ENCODE measurements at regions not wholly inside any gene's neighbourhood (a gene's known extent, or its start where the extent isn't known, plus 50 kb on each side); places are given as distances from the start of the nearest gene placed in this dataset.

DNA sequence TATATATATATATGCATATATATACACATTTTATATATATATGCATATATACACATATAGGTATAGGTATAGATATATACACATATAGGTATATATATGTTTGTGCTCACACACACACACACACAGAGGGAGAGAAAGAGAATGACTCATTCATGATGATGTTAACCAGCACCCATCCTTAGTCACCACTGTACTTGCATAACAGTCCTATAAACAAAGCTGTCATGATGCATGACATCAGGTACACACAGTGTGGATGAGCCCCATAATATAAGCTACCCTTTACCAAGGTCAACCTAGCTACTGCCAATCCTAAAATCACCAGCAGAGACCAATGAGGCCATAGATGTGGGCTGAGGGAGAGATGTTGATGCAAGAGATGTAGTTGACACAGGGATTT, 1408.0 kb downstream of the RAPGEF2 start:
- TF ChIP-seq, protein P1, sequence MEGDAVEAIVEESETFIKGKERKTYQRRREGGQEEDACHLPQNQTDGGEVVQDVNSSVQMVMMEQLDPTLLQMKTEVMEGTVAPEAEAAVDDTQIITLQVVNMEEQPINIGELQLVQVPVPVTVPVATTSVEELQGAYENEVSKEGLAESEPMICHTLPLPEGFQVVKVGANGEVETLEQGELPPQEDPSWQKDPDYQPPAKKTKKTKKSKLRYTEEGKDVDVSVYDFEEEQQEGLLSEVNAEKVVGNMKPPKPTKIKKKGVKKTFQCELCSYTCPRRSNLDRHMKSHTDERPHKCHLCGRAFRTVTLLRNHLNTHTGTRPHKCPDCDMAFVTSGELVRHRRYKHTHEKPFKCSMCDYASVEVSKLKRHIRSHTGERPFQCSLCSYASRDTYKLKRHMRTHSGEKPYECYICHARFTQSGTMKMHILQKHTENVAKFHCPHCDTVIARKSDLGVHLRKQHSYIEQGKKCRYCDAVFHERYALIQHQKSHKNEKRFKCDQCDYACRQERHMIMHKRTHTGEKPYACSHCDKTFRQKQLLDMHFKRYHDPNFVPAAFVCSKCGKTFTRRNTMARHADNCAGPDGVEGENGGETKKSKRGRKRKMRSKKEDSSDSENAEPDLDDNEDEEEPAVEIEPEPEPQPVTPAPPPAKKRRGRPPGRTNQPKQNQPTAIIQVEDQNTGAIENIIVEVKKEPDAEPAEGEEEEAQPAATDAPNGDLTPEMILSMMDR (IDR thresholded peaks at IDR 0.05), result no peak
- TF ChIP-seq POLR2A (IDR thresholded peaks at IDR 0.05; ENCODE audit: low read length) (no peak), EP300 (IDR thresholded peaks at IDR 0.05) (no peak), MYC (IDR thresholded peaks at IDR 0.05; ENCODE audit: borderline replicate concordance, low read length) (no peak), TFCP2L1 (CRISPR knock-in tag; IDR thresholded peaks at IDR 0.05) (no peak), FOXS1 (CRISPR knock-in tag; IDR thresholded peaks at IDR 0.05) (no peak), BHLHE40 (IDR thresholded peaks at IDR 0.05; ENCODE audit: low read depth, low read length) (no peak), RAD21 (conservative IDR thresholded peaks at IDR 0.05 in 1 of 2, IDR thresholded peaks at IDR 0.05 in 1 of 2) (no peak), ESRRA (IDR thresholded peaks at IDR 0.05; ENCODE audit: borderline replicate concordance, low read length) (no peak), CBX2 (IDR thresholded peaks at IDR 0.05; ENCODE audit: borderline replicate concordance, low read depth) (no peak)
- TF ChIP-seq, protein P2, sequence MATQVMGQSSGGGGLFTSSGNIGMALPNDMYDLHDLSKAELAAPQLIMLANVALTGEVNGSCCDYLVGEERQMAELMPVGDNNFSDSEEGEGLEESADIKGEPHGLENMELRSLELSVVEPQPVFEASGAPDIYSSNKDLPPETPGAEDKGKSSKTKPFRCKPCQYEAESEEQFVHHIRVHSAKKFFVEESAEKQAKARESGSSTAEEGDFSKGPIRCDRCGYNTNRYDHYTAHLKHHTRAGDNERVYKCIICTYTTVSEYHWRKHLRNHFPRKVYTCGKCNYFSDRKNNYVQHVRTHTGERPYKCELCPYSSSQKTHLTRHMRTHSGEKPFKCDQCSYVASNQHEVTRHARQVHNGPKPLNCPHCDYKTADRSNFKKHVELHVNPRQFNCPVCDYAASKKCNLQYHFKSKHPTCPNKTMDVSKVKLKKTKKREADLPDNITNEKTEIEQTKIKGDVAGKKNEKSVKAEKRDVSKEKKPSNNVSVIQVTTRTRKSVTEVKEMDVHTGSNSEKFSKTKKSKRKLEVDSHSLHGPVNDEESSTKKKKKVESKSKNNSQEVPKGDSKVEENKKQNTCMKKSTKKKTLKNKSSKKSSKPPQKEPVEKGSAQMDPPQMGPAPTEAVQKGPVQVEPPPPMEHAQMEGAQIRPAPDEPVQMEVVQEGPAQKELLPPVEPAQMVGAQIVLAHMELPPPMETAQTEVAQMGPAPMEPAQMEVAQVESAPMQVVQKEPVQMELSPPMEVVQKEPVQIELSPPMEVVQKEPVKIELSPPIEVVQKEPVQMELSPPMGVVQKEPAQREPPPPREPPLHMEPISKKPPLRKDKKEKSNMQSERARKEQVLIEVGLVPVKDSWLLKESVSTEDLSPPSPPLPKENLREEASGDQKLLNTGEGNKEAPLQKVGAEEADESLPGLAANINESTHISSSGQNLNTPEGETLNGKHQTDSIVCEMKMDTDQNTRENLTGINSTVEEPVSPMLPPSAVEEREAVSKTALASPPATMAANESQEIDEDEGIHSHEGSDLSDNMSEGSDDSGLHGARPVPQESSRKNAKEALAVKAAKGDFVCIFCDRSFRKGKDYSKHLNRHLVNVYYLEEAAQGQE (IDR thresholded peaks at IDR 0.05), result no peak
- TF ChIP-seq, protein P3, sequence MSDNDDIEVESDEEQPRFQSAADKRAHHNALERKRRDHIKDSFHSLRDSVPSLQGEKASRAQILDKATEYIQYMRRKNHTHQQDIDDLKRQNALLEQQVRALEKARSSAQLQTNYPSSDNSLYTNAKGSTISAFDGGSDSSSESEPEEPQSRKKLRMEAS (IDR thresholded peaks at IDR 0.05), result no peak
- TF ChIP-seq, protein P4, sequence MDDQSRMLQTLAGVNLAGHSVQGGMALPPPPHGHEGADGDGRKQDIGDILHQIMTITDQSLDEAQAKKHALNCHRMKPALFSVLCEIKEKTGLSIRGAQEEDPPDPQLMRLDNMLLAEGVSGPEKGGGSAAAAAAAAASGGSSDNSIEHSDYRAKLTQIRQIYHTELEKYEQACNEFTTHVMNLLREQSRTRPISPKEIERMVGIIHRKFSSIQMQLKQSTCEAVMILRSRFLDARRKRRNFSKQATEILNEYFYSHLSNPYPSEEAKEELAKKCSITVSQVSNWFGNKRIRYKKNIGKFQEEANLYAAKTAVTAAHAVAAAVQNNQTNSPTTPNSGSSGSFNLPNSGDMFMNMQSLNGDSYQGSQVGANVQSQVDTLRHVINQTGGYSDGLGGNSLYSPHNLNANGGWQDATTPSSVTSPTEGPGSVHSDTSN (IDR thresholded peaks at IDR 0.05), result no peak
